ENCODE measurements at regions not wholly inside any gene's neighbourhood (a gene's known extent, or its start where the extent isn't known, plus 50 kb on each side); places are given as distances from the start of the nearest gene placed in this dataset.

- TF ChIP-seq EZH2 (IDR thresholded peaks at IDR 0.05; ENCODE audit: borderline replicate concordance, insufficient read depth, low read depth, low read length, poor library complexity, severe bottlenecking) (no peak), CTCF (IDR thresholded peaks at IDR 0.05) (no peak)
- H3K4me2 ChIP-seq (replicated peaks; ENCODE audit: low read depth, low read length, poor library complexity, severe bottlenecking): no peak overlapping the region
- H3K27me3 Mint-ChIP-seq: no peaks in the 10 kb centered on the region
- DNase-seq: no peak
- no peak overlapping the region for H3K4me3 Mint-ChIP-seq
- H3K27me3 ChIP-seq (replicated peaks in 1 of 4; ENCODE audit: control extremely low read depth in 1 of 4, control insufficient read depth in 3 of 4, insufficient read depth in 4 of 4, low read length in 3 of 4): no peaks in the 10 kb centered on the region
- WGBS (ENCODE audit: insufficient coverage): no CpG with 5 or more reads among the region's 2 CpGs
- H3K36me3 ChIP-seq (replicated peaks in 1 of 2; ENCODE audit: control extremely low read depth in 1 of 2, control insufficient read depth in 1 of 2, extremely low read depth in 1 of 2, insufficient read depth in 2 of 2, low read length in 1 of 2): no peaks in the 10 kb centered on the region
- H3K4me1 ChIP-seq (ENCODE audit: control insufficient read depth in 2 of 2, insufficient read depth in 2 of 2, low read length in 2 of 2): no peaks in the 10 kb centered on the region
- no peaks in the 10 kb centered on the region for H3K4me1 Mint-ChIP-seq
- ChIA-PET POLR2A (no interaction called here), CTCF (no interaction called here)
- ATAC-seq (ENCODE audit: low read depth): no peak
- no peak overlapping the region for H3K27ac ChIP-seq (ENCODE audit: low read length in 2 of 2)
- no peaks in the 10 kb centered on the region for H3K9me3 Mint-ChIP-seq (ENCODE audit: insufficient read depth)
- no peaks in the 10 kb centered on the region for H3K79me2 ChIP-seq (ENCODE audit: control insufficient read depth, insufficient read depth, low read length)
- no peak overlapping the region for H3K27ac Mint-ChIP-seq
- no peak overlapping the region for H3K9ac ChIP-seq (ENCODE audit: low read length)
- H4K20me1 ChIP-seq (ENCODE audit: control insufficient read depth, insufficient read depth, low read length, poor library complexity, severe bottlenecking): no peaks in the 10 kb centered on the region
- intact Hi-C loops (cut with micrococcal nuclease): no loop called here
- no peak overlapping the region for H3K4me3 ChIP-seq (ENCODE audit: control extremely low read depth in 1 of 5, extremely low read depth in 1 of 5, insufficient read depth in 1 of 5, low read depth in 2 of 5, low read length in 4 of 5)
- no peaks in the 10 kb centered on the region for H3K9me3 ChIP-seq (ENCODE audit: control extremely low read depth in 1 of 3, control insufficient read depth in 2 of 3, insufficient read depth in 1 of 3, low read length in 2 of 3)
- no peak overlapping the region for H2AFZ ChIP-seq (ENCODE audit: insufficient read depth, low read depth, low read length, poor library complexity, severe bottlenecking)
Measured at GRCh38 chr5:103623425-103623824, 60.8 kb upstream of the NUDT12 start.

GRCh38 chr5:103621548-103621930 lies 59.0 kb upstream of the NUDT12 start:
- H3K27ac ChIP-seq (ENCODE audit: low read length in 2 of 2): no peak overlapping the region
- no peak overlapping the region for H3K9ac ChIP-seq (ENCODE audit: low read length)
- no peaks in the 10 kb centered on the region for H3K79me2 ChIP-seq (ENCODE audit: control insufficient read depth, insufficient read depth, low read length)
- Mint-ChIP-seq H3K4me1 (no peaks in the 10 kb centered on the region), H3K4me3 (no peak overlapping the region), H3K27ac (no peak overlapping the region), H3K27me3 (no peaks in the 10 kb centered on the region), H3K9me3 (ENCODE audit: insufficient read depth) (peaks cover 2% of the 10 kb centered on the region)
- H2AFZ ChIP-seq (ENCODE audit: insufficient read depth, low read depth, low read length, poor library complexity, severe bottlenecking): no peak overlapping the region
- ATAC-seq (ENCODE audit: low read depth) (no peak), DNase-seq (no peak)
- intact Hi-C loops (cut with micrococcal nuclease): no loop called here
- TF ChIP-seq CTCF (IDR thresholded peaks at IDR 0.05) (no peak), EZH2 (IDR thresholded peaks at IDR 0.05; ENCODE audit: borderline replicate concordance, insufficient read depth, low read depth, low read length, poor library complexity, severe bottlenecking) (no peak)
- H3K9me3 ChIP-seq (ENCODE audit: control extremely low read depth in 1 of 3, control insufficient read depth in 2 of 3, insufficient read depth in 1 of 3, low read length in 2 of 3): no peaks in the 10 kb centered on the region
- H3K4me1 ChIP-seq (ENCODE audit: control insufficient read depth in 2 of 2, insufficient read depth in 2 of 2, low read length in 2 of 2): no peaks in the 10 kb centered on the region
- no peaks in the 10 kb centered on the region for H4K20me1 ChIP-seq (ENCODE audit: control insufficient read depth, insufficient read depth, low read length, poor library complexity, severe bottlenecking)
- no peaks in the 10 kb centered on the region for H3K27me3 ChIP-seq (replicated peaks in 1 of 4; ENCODE audit: control extremely low read depth in 1 of 4, control insufficient read depth in 3 of 4, insufficient read depth in 4 of 4, low read length in 3 of 4)
- H3K4me3 ChIP-seq (ENCODE audit: control extremely low read depth in 1 of 5, extremely low read depth in 1 of 5, insufficient read depth in 1 of 5, low read depth in 2 of 5, low read length in 4 of 5): no peak overlapping the region
- H3K36me3 ChIP-seq (replicated peaks in 1 of 2; ENCODE audit: control extremely low read depth in 1 of 2, control insufficient read depth in 1 of 2, extremely low read depth in 1 of 2, insufficient read depth in 2 of 2, low read length in 1 of 2): no peaks in the 10 kb centered on the region
- ChIA-PET POLR2A (no interaction called here), CTCF (no interaction called here)
- H3K4me2 ChIP-seq (replicated peaks; ENCODE audit: low read depth, low read length, poor library complexity, severe bottlenecking): no peak overlapping the region
- no CpG with 5 or more reads among the region's 1 CpG for WGBS (ENCODE audit: insufficient coverage)
